HG02623 (cell line): ENCODE measurements at regions not wholly inside any gene's neighbourhood (a gene's known extent, or its start where the extent isn't known, plus 50 kb on each side); places are given as distances from the start of the nearest gene placed in this dataset.
A peak's percentile ranks its signal among the peaks of the same experiment; 100 is the strongest.

Experiments used
- ATAC-seq: cut with Tn5 transposase; IDR thresholded peaks from one replicate; pipeline ENCODE4 v1.9.1; 2021; ENCODE audit warnings: moderate library complexity; ENCODE audit not compliant: unreplicated experiment

- ATAC-seq: peak; percentile 51
Measured at GRCh38 chr15:38671675-38672254, 107.2 kb upstream of the RASGRP1 start.

- no peak for ATAC-seq
Measured at GRCh38 chr15:38672273-38672672, 107.7 kb upstream of the RASGRP1 start.

- peak; percentile 31 for ATAC-seq
Measured at GRCh38 chr15:38672814-38673670, 108.4 kb upstream of the RASGRP1 start.

GRCh38 chr15:38674448-38674847, 109.8 kb upstream of the RASGRP1 start:
- no peak for ATAC-seq

GRCh38 chr15:38678281-38678680, 113.7 kb upstream of the RASGRP1 start:
- ATAC-seq: no peak

GRCh38 chr15:38680775-38681174, 116.2 kb upstream of the RASGRP1 start:
- no peak for ATAC-seq

- ATAC-seq: no peak
Measured at GRCh38 chr15:38682363-38682762, 117.7 kb upstream of the RASGRP1 start.

GRCh38 chr15:38682861-38683260, 118.2 kb upstream of the RASGRP1 start:
- no peak for ATAC-seq

GRCh38 chr15:38683382-38684242, 119.0 kb upstream of the RASGRP1 start:
- peak; percentile 82 for ATAC-seq

GRCh38 chr15:38684440-38685010, 119.9 kb upstream of the RASGRP1 start:
- ATAC-seq: no peak

- ATAC-seq: no peak
Measured at GRCh38 chr15:38685686-38686339, 121.2 kb upstream of the RASGRP1 start.

- ATAC-seq: no peak
Measured at GRCh38 chr15:38687340-38687739, 122.7 kb upstream of the RASGRP1 start.

GRCh38 chr15:38687775-38688495, 123.3 kb upstream of the RASGRP1 start:
- no peak for ATAC-seq

- ATAC-seq: no peak
Measured at GRCh38 chr15:38688761-38689160, 124.1 kb upstream of the RASGRP1 start.

- no peak for ATAC-seq
Measured at GRCh38 chr15:38689522-38689921, 124.9 kb upstream of the RASGRP1 start.

GRCh38 chr15:38690216-38690615, 125.6 kb upstream of the RASGRP1 start:
- ATAC-seq: no peak

GRCh38 chr15:38690719-38691332, 126.2 kb upstream of the RASGRP1 start:
- ATAC-seq: peak; percentile 38

- ATAC-seq: no peak
Measured at GRCh38 chr15:38691377-38691776, 126.8 kb upstream of the RASGRP1 start.

GRCh38 chr15:38691965-38692788, 127.6 kb upstream of the RASGRP1 start:
- ATAC-seq: no peak
